Nephron progenitor cell (in vitro differentiated cells): ENCODE measurements at regions not wholly inside any gene's neighbourhood (a gene's known extent, or its start where the extent isn't known, plus 50 kb on each side); places are given as distances from the start of the nearest gene placed in this dataset.

ENCODE experiments used
- DNase-seq: peaks from one replicate; pipeline ENCODE4 v3.0.0; 2021
- H3K27ac Mint-ChIP-seq: 2 replicates; pipeline ENCODE4 v1.8.0; 2021; ENCODE audit warnings: mild to moderate bottlenecking, moderate library complexity, mixed read lengths
- H3K27me3 Mint-ChIP-seq: 2 replicates; pipeline ENCODE4 v1.8.0; 2021; ENCODE audit warnings: mild to moderate bottlenecking, low read depth, mixed read lengths; ENCODE audit not compliant: poor library complexity
- H3K36me3 Mint-ChIP-seq: 2 replicates; pipeline ENCODE4 v1.8.0; 2021; ENCODE audit warnings: low read depth, mixed read lengths
- H3K4me1 Mint-ChIP-seq: 2 replicates; pipeline ENCODE4 v1.8.0; 2021; ENCODE audit warnings: mixed read lengths
- H3K4me3 Mint-ChIP-seq: 2 replicates; pipeline ENCODE4 v1.8.0; 2021; ENCODE audit warnings: mild to moderate bottlenecking, moderate library complexity, mixed read lengths
- H3K9me3 Mint-ChIP-seq: 2 replicates; pipeline ENCODE4 v1.8.0; 2021; ENCODE audit warnings: mild to moderate bottlenecking, moderate library complexity, mixed read lengths
- TF ChIP-seq, protein P1 (sequence below): fragments of 200-600 bp; sonication (generic); IDR thresholded peaks from 2 replicates; pipeline ENCODE4 v1.5.0; 2021; ENCODE audit warnings: antibody characterized with exemption

DNA sequence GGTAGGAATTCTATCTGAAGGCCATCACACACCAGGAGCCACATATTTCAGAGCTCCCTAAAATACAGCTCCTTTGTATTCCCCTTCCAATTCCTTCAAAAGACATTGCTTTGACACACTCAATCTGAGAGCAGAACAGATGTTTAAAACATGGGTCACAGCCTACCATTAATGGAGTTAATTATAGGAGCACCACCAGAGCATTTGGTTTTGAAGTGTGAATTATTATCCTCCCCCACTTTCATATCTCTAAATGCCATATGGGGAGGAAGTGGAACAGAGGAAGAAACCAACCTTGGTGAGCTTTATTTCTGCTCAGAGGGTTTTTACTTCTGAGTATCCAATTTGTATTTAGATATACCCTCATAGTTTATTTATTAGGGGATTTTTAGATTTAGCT lies 50.7 kb upstream of the TNFRSF21 start:
- no peaks in the 10 kb centered on the region for H3K4me1 Mint-ChIP-seq

GRCh38 chr6:47362857-47363461 lies 53.3 kb upstream of the TNFRSF21 start:
- Mint-ChIP-seq H3K4me3 (no peak overlapping the region), H3K27ac (no peak overlapping the region), H3K4me1 (no peaks in the 10 kb centered on the region), H3K36me3 (no peaks in the 10 kb centered on the region), H3K27me3 (no peaks in the 10 kb centered on the region), H3K9me3 (no peaks in the 10 kb centered on the region)
- TF ChIP-seq, protein P1, sequence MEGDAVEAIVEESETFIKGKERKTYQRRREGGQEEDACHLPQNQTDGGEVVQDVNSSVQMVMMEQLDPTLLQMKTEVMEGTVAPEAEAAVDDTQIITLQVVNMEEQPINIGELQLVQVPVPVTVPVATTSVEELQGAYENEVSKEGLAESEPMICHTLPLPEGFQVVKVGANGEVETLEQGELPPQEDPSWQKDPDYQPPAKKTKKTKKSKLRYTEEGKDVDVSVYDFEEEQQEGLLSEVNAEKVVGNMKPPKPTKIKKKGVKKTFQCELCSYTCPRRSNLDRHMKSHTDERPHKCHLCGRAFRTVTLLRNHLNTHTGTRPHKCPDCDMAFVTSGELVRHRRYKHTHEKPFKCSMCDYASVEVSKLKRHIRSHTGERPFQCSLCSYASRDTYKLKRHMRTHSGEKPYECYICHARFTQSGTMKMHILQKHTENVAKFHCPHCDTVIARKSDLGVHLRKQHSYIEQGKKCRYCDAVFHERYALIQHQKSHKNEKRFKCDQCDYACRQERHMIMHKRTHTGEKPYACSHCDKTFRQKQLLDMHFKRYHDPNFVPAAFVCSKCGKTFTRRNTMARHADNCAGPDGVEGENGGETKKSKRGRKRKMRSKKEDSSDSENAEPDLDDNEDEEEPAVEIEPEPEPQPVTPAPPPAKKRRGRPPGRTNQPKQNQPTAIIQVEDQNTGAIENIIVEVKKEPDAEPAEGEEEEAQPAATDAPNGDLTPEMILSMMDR, result no peak
- DNase-seq, result no peak

More for the DNA sequence above, 50.7 kb upstream of the TNFRSF21 start:
- no peak for DNase-seq
- H3K27ac Mint-ChIP-seq, result no peak overlapping the region
- TF ChIP-seq, protein P1, result no peak
- H3K4me3 Mint-ChIP-seq, result no peak overlapping the region
- no peaks in the 10 kb centered on the region for H3K27me3 Mint-ChIP-seq
- no peaks in the 10 kb centered on the region for H3K9me3 Mint-ChIP-seq
- no peaks in the 10 kb centered on the region for H3K36me3 Mint-ChIP-seq

DNA sequence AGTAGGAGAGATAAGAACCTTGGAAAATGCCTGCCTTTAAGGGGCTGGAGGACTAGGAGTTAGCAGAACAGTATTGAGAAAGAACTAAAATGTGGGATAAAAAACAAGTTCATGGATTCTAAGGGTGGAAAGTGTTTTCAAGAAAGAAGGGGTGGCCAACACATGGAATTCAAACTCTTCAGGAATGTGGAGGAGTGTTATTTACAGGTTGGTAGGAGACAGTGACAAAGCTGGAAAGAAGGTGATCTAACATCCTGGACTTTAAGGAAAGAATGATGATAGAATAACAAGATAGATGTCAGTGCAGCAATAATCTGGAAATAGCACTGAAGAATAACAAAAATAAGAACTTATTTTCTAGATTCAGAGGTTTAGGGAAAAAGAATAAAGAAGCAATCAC lies 54.0 kb upstream of the TNFRSF21 start:
- TF ChIP-seq, protein P1, result no peak
- H3K27me3 Mint-ChIP-seq, result no peaks in the 10 kb centered on the region
- no peaks in the 10 kb centered on the region for H3K9me3 Mint-ChIP-seq

GRCh38 chr6:47366335-47366890 lies 56.7 kb upstream of the TNFRSF21 start:
- Mint-ChIP-seq H3K9me3 (no peaks in the 10 kb centered on the region), H3K4me3 (no peak overlapping the region), H3K27me3 (no peaks in the 10 kb centered on the region), H3K36me3 (no peaks in the 10 kb centered on the region), H3K27ac (no peak overlapping the region), H3K4me1 (no peaks in the 10 kb centered on the region)
- DNase-seq, result no peak
- TF ChIP-seq, protein P1, result no peak

More for the DNA sequence above, 54.0 kb upstream of the TNFRSF21 start:
- H3K4me3 Mint-ChIP-seq, result no peak overlapping the region
- H3K4me1 Mint-ChIP-seq, result no peaks in the 10 kb centered on the region
- H3K36me3 Mint-ChIP-seq, result no peaks in the 10 kb centered on the region
- no peak overlapping the region for H3K27ac Mint-ChIP-seq
- no peak for DNase-seq

GRCh38 chr6:47371139-47371869 lies 61.6 kb upstream of the TNFRSF21 start:
- no peaks in the 10 kb centered on the region for H3K4me1 Mint-ChIP-seq
- no peak for DNase-seq
- no peak overlapping the region for H3K27ac Mint-ChIP-seq
- no peaks in the 10 kb centered on the region for H3K36me3 Mint-ChIP-seq
- no peak overlapping the region for H3K4me3 Mint-ChIP-seq
- TF ChIP-seq, protein P1, result no peak
- no peaks in the 10 kb centered on the region for H3K9me3 Mint-ChIP-seq
- H3K27me3 Mint-ChIP-seq, result no peaks in the 10 kb centered on the region
